HepG2 (cell line): ENCODE measurements at regions not wholly inside any gene's neighbourhood (a gene's known extent, or its start where the extent isn't known, plus 50 kb on each side); places are given as distances from the start of the nearest gene placed in this dataset.

ENCODE experiments used
- ATAC-seq: fragments of 200-7000 bp; cut with Tn5 transposase; 3 replicates; pipeline ENCODE4 v1.9.1; 2020; ENCODE audit warnings: mild to moderate bottlenecking, moderate library complexity
- BruUV-seq: library from RNA; stranded (reverse); fragments of 400-500 nt; replicated peaks from 2 replicates; lab custom pipeline; 2021; lab: Mats Ljungman, UMichigan
- CTCF ChIA-PET: fragments of 300-600 bp; formaldehyde crosslinking; extraction: SDS; loops from one replicate; lab custom pipeline; 2021; ENCODE audit warnings: low total read pairs, inconsistent platforms, low intra/inter-chr PET ratio; lab: Yijun Ruan, JAX
- POLR2A ChIA-PET: fragments of 350-600 bp; sonication (Branson Sonifier 250); formaldehyde crosslinking; loops from one replicate; lab custom pipeline; 2020; ENCODE audit warnings: antibody characterized with exemption, inconsistent platforms; lab: Yijun Ruan, JAX
- DNase-seq: peaks from one replicate; pipeline ENCODE4 v3.0.0-alpha.2; 2015; ENCODE audit warnings: low spot score
- FAIRE-seq: peaks from 3 replicates; lab custom pipeline; 2011; peaks lifted over from hg19 to GRCh38; lab: Jason Lieb, UNC
- H2AFZ ChIP-seq: one replicate; pipeline ENCODE4 v1.6.1; 2011; ENCODE audit warnings: low read length, inconsistent platforms
- H3K27ac ChIP-seq: fragments of 300-600 bp; 3 replicates; pipeline ENCODE4 v1.8.0; 2011; ENCODE audit warnings: mixed run types, mild to moderate bottlenecking, mixed read lengths, low read length, inconsistent platforms; ENCODE audit not compliant: insufficient read depth; ENCODE audit errors: extremely low read length
- H3K27me3 ChIP-seq, 2 experiments: fragments of 200-600 bp in 1 of 2; 2 replicates in 1 of 2; 3 replicates in 1 of 2; pipeline versions ENCODE4 v1.6.0 to v1.8.0; 2011; ENCODE audit warnings: low read length in 2 of 2, mild to moderate bottlenecking in 2 of 2, moderate library complexity in 2 of 2, inconsistent platforms in 1 of 2; ENCODE audit not compliant: insufficient read depth in 2 of 2, control insufficient read depth in 1 of 2
- H3K36me3 ChIP-seq, 2 experiments: fragments of 200-600 bp in 1 of 2; replicated peaks in 1 of 2; 2 replicates in 1 of 2; 3 replicates in 1 of 2; pipeline versions ENCODE4 v1.5.1 to v1.8.0; 2011; ENCODE audit warnings: low read length in 2 of 2, inconsistent platforms in 1 of 2; ENCODE audit not compliant: insufficient read depth in 2 of 2, control insufficient read depth in 1 of 2
- H3K4me1 ChIP-seq: 2 replicates; pipeline ENCODE4 v1.5.1; 2012; ENCODE audit warnings: low read length, inconsistent platforms; ENCODE audit not compliant: insufficient read depth
- H3K4me2 ChIP-seq: 2 replicates; pipeline ENCODE4 v1.6.0; 2011; ENCODE audit warnings: low read depth, low read length, inconsistent platforms
- H3K4me3 ChIP-seq, 3 experiments: fragments of 200-600 bp in 1 of 3; sonication (generic), shearing (Covaris generic) in 1 of 3; replicated peaks in 1 of 3; 2 replicates each; pipeline ENCODE4 v1.5.1; 2011 to 2016; ENCODE audit warnings: low read length in 3 of 3, inconsistent platforms in 2 of 3, low read depth in 2 of 3, mild to moderate bottlenecking in 2 of 3, control low read depth in 1 of 3, mixed read lengths in 1 of 3; ENCODE audit not compliant: insufficient read depth in 1 of 3
- H3K79me2 ChIP-seq: one replicate; pipeline ENCODE4 v1.6.1; 2011; ENCODE audit warnings: low read length, inconsistent platforms; ENCODE audit not compliant: insufficient read depth
- H3K9ac ChIP-seq: 2 replicates; pipeline ENCODE4 v1.6.0; 2011; ENCODE audit warnings: mild to moderate bottlenecking, low read depth, low read length, inconsistent platforms; ENCODE audit not compliant: insufficient read depth
- H3K9me3 ChIP-seq: 2 replicates; pipeline ENCODE4 v1.5.1; 2012; ENCODE audit warnings: mild to moderate bottlenecking, low read length
- H4K20me1 ChIP-seq: 2 replicates; pipeline ENCODE4 v1.6.0; 2011; ENCODE audit warnings: inconsistent platforms, mild to moderate bottlenecking, low read length, moderate library complexity; ENCODE audit not compliant: insufficient read depth
- NKX3-1 ChIP-seq: sonication (generic); formaldehyde crosslinking; IDR thresholded peaks from 2 replicates; pipeline ENCODE4 v1.5.0; 2020; ENCODE audit warnings: missing genetic modification reagents
- POLR2G ChIP-seq: fragments of 200-400 bp; formaldehyde crosslinking; IDR thresholded peaks from 2 replicates; pipeline ENCODE4 v1.6.1; 2018; ENCODE audit warnings: mild to moderate bottlenecking, low read depth, low read length, moderate library complexity
- ZNF143 ChIP-seq: sonication (generic); formaldehyde crosslinking; IDR thresholded peaks from 2 replicates; pipeline ENCODE4 v1.4.0; 2020; ENCODE audit warnings: missing genetic modification reagents
- ZNF382 ChIP-seq: sonication (generic); formaldehyde crosslinking; IDR thresholded peaks from 2 replicates; pipeline ENCODE4 v1.5.0; 2020; ENCODE audit warnings: missing genetic modification reagents, mild to moderate bottlenecking, borderline replicate concordance
- ZNF557 ChIP-seq: sonication (generic); formaldehyde crosslinking; IDR thresholded peaks from 2 replicates; pipeline ENCODE4 v1.4.0; 2020; ENCODE audit warnings: missing genetic modification reagents
- ZNF567 ChIP-seq: sonication (generic); formaldehyde crosslinking; IDR thresholded peaks from 2 replicates; pipeline ENCODE4 v1.8.1; 2023; ENCODE audit warnings: mild to moderate bottlenecking, missing genetic modification reagents, borderline replicate concordance
- whole genome bisulfite sequencing: methylation state at CpG from one replicate; pipeline ENCODE4 v1.1.6; 2017; ENCODE audit warnings: low lambda C conversion rate; 5-methylcytosine and 5-hydroxymethylcytosine counted together
- in situ Hi-C: cut with HindIII; loops from 2 replicates; pipeline ENCODE4 v1.10.0; 2017; ENCODE audit warnings: low pct_unique_long_range_greater_than_20kb; ENCODE audit not compliant: extremely low pct_ligation_motif_present
- intact Hi-C: fragments of 100-400 bp; cut with micrococcal nuclease; formaldehyde crosslinking; loops from one replicate; pipeline ENCODE4 v1.10.0; 2022; ENCODE audit not compliant: unreplicated experiment
- TF ChIP-seq, protein P1 (sequence below): sonication (generic); formaldehyde crosslinking; conservative IDR thresholded peaks from 2 replicates; pipeline ENCODE4 v1.8.0; 2022; ENCODE audit warnings: missing genetic modification reagents
- TF ChIP-seq, protein P2 (sequence below), 2 experiments: IDR thresholded peaks; 2 replicates each; pipeline ENCODE4 v1.6.1; 2011 to 2012; ENCODE audit warnings: low read length in 2 of 2, borderline replicate concordance in 1 of 2, low read depth in 1 of 2, mild to moderate bottlenecking in 1 of 2, moderate library complexity in 1 of 2
- TF ChIP-seq, protein P3 (sequence below): sonication (generic); formaldehyde crosslinking; IDR thresholded peaks from 2 replicates; pipeline ENCODE4 v1.8.1; 2023; ENCODE audit warnings: mild to moderate bottlenecking, missing genetic modification reagents

DNA sequence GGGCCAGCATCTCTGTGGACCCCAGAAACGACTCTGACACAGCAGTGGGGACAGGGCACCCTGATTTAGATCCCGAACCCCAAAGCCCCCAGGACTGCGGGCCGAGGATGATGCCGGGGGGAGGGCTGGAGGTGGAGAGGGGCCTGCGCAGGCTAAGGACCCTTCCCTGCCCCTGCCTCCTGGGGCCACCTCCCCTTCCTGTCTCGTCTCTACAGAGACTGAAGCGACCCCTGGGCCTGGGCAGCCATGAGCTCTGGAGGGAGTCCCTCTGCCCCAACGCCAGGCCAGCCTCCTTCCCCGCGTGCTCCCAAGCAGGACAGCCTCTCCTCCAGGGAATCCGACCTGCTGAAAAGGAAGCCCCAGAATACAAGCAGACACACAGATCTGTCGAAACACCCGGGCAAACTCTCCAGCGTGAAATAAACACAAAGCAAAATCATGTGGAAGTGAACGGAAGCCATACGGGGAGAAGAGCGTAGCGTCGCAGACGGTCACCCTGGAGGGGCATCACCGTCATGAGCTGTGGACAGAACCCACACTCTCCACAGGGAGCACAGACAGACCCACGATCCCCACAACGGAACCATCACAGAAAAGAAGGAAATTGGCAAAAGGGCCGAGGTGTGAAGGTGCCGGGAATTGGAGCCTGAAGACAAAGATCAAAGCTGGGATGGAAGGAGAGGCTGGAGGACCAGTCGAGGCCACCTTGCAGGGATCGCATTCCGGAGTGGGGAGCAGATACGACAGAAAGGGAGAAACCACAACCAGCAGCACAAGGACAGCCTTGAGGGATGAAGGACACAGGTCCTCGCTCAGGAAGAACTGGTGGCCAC is 51.0 kb upstream of the CTDP1 start:
- Histone ChIP-seq H3K4me1 (no peaks in the 10 kb centered on the region), H3K79me2 (no peaks in the 10 kb centered on the region), H3K4me3 (no peak overlapping the region), H3K36me3 (no peaks in the 10 kb centered on the region), H3K9ac (no peak overlapping the region), H3K27me3 (peaks cover 10 to 72% of the 10 kb centered on the region in 2 experiments), H3K4me2 (no peak overlapping the region)
- ChIA-PET CTCF (no interaction called here), POLR2A (no interaction called here)
- ATAC-seq = no peak
- no peak for TF ChIP-seq ZNF382
- no peak for TF ChIP-seq NKX3-1 (CRISPR knock-in tag)
- TF ChIP-seq ZNF557 (CRISPR knock-in tag) = no peak
- TF ChIP-seq, protein P1, sequence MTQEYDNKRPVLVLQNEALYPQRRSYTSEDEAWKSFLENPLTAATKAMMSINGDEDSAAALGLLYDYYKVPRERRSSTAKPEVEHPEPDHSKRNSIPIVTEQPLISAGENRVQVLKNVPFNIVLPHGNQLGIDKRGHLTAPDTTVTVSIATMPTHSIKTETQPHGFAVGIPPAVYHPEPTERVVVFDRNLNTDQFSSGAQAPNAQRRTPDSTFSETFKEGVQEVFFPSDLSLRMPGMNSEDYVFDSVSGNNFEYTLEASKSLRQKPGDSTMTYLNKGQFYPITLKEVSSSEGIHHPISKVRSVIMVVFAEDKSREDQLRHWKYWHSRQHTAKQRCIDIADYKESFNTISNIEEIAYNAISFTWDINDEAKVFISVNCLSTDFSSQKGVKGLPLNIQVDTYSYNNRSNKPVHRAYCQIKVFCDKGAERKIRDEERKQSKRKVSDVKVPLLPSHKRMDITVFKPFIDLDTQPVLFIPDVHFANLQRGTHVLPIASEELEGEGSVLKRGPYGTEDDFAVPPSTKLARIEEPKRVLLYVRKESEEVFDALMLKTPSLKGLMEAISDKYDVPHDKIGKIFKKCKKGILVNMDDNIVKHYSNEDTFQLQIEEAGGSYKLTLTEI (CRISPR knock-in tag) = no peak
- TF ChIP-seq, protein P2, sequence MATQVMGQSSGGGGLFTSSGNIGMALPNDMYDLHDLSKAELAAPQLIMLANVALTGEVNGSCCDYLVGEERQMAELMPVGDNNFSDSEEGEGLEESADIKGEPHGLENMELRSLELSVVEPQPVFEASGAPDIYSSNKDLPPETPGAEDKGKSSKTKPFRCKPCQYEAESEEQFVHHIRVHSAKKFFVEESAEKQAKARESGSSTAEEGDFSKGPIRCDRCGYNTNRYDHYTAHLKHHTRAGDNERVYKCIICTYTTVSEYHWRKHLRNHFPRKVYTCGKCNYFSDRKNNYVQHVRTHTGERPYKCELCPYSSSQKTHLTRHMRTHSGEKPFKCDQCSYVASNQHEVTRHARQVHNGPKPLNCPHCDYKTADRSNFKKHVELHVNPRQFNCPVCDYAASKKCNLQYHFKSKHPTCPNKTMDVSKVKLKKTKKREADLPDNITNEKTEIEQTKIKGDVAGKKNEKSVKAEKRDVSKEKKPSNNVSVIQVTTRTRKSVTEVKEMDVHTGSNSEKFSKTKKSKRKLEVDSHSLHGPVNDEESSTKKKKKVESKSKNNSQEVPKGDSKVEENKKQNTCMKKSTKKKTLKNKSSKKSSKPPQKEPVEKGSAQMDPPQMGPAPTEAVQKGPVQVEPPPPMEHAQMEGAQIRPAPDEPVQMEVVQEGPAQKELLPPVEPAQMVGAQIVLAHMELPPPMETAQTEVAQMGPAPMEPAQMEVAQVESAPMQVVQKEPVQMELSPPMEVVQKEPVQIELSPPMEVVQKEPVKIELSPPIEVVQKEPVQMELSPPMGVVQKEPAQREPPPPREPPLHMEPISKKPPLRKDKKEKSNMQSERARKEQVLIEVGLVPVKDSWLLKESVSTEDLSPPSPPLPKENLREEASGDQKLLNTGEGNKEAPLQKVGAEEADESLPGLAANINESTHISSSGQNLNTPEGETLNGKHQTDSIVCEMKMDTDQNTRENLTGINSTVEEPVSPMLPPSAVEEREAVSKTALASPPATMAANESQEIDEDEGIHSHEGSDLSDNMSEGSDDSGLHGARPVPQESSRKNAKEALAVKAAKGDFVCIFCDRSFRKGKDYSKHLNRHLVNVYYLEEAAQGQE (IDR thresholded peaks at IDR 0.05; ENCODE audit: borderline replicate concordance in 1 of 2, low read depth in 1 of 2, low read length in 2 of 2) = no peak
- TF ChIP-seq POLR2G = no peak
- no peak for TF ChIP-seq ZNF567 (CRISPR knock-in tag)
- TF ChIP-seq, protein P3, sequence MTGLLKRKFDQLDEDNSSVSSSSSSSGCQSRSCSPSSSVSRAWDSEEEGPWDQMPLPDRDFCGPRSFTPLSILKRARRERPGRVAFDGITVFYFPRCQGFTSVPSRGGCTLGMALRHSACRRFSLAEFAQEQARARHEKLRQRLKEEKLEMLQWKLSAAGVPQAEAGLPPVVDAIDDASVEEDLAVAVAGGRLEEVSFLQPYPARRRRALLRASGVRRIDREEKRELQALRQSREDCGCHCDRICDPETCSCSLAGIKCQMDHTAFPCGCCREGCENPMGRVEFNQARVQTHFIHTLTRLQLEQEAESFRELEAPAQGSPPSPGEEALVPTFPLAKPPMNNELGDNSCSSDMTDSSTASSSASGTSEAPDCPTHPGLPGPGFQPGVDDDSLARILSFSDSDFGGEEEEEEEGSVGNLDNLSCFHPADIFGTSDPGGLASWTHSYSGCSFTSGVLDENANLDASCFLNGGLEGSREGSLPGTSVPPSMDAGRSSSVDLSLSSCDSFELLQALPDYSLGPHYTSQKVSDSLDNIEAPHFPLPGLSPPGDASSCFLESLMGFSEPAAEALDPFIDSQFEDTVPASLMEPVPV (CRISPR knock-in tag) = no peak
- TF ChIP-seq ZNF143 (CRISPR knock-in tag) = no peak
- TF ChIP-seq, all 625 proteins: peak for 0
- BruUV-seq = no TSS peak
- WGBS = 34% methylated on average over 25 of the region's 31 CpGs
- Histone ChIP-seq H3K27ac (no peak overlapping the region), H4K20me1 (no peaks in the 10 kb centered on the region), H2AFZ (no peak overlapping the region), H3K9me3 (peaks cover under 1% of the 10 kb centered on the region; the same call in 1 of the 2 replicates)
- FAIRE-seq = no peak
- no peak for DNase-seq
- in situ Hi-C loops = no loop called here
- intact Hi-C loops = no loop called here
